Skeletal muscle satellite cell (primary cell): ENCODE measurements at regions not wholly inside any gene's neighbourhood (a gene's known extent, or its start where the extent isn't known, plus 50 kb on each side); places are given as distances from the start of the nearest gene placed in this dataset.
"Not testable (repeated sequence)": the region's sequence is repeated elsewhere in the genome, so short reads cannot be mapped to it uniquely, and the experiment has no call there.

Source experiments
- H3K27me3 ChIP-seq: 2 replicates; pipeline ENCODE4 v1.7.0; 2013; ENCODE audit warnings: low read length; ENCODE audit not compliant: control insufficient read depth, insufficient read depth
- H3K36me3 ChIP-seq: 2 replicates; pipeline ENCODE4 v1.7.0; 2013; ENCODE audit warnings: mild to moderate bottlenecking, control low read depth, low read length; ENCODE audit not compliant: insufficient read depth
- H3K4me1 ChIP-seq: 2 replicates; pipeline ENCODE4 v1.7.0; 2013; ENCODE audit warnings: low read length; ENCODE audit not compliant: control insufficient read depth, insufficient read depth
- H3K4me2 ChIP-seq: 2 replicates; pipeline ENCODE4 v1.7.0; 2013; ENCODE audit warnings: mild to moderate bottlenecking, low read length
- H3K4me3 ChIP-seq: 2 replicates; pipeline ENCODE4 v1.7.0; 2013; ENCODE audit warnings: low read length
- H3K9ac ChIP-seq: 2 replicates; pipeline ENCODE4 v1.7.0; 2013; ENCODE audit warnings: mild to moderate bottlenecking, low read depth, low read length, moderate library complexity
- H3K9me3 ChIP-seq: replicated peaks from 2 replicates; pipeline ENCODE4 v1.7.0; 2013; ENCODE audit warnings: mild to moderate bottlenecking, control low read depth, low read length

DNA sequence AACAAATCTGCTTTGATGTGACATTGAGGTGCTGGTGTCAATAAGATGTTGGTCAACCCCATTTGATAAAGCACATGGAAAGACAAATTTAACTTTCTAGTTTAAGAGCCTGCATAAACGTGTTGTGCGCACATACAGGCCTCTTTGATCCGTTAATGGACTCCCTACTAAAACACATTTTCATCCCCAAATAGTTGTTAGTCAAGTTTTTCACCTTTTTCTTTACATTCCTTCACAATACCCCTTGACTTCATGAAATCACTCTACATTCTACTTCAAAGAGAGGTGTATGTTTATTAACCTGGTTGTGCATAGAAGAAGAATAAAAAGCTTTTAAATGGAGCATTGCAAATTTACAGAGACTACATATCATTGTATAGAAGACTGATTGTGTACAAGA is 180.3 kb downstream of the HDGFL1 start:
- no peaks in the 10 kb centered on the region for H3K36me3 ChIP-seq
- no peaks in the 10 kb centered on the region for H3K4me1 ChIP-seq
- no peaks in the 10 kb centered on the region for H3K27me3 ChIP-seq
- no peak overlapping the region for H3K4me3 ChIP-seq
- H3K9me3 ChIP-seq = no peaks in the 10 kb centered on the region
- no peak overlapping the region for H3K4me2 ChIP-seq
- H3K9ac ChIP-seq = no peak overlapping the region

DNA sequence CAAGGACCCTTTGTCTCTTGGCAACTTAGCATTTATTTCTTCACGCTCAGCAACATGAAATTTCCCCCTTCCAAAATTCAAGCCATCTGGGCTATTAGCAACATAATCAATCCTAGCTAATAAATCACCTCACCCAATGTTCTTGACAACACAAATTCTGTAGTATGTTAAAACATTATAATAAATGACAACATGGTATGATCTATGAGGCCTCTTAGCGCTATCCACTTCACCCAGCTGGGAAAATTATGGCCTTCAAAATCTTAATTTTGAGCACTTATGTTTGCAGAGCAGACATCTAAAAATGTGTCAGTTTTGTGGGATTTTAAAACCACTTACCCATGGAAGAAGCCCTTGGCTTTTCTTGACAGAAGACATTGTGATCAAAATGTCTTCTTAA is 181.9 kb downstream of the HDGFL1 start:
- Histone ChIP-seq H3K4me3 (no peak overlapping the region), H3K9me3 (no peaks in the 10 kb centered on the region), H3K4me2 (no peak overlapping the region), H3K27me3 (no peaks in the 10 kb centered on the region), H3K4me1 (peaks cover 3% of the 10 kb centered on the region), H3K36me3 (no peaks in the 10 kb centered on the region), H3K9ac (no peak overlapping the region)

DNA sequence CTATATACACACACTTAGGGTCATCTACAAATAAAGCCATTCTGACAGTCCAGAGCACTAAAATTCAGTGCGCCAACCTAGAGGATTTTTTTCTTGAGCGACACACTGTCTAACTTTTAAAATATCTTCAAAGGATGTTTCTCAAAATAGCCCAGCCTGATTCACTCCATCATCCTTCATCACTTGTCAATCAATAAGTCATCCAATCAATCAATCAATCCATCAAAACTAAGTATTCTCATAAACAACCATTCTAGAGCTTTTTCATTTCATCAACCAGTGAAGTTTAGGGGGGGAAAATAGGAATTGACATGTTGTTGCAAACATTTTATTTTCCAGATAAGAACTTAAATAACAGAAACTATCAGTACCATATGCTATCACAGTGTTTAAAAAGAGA is 183.2 kb downstream of the HDGFL1 start:
- Histone ChIP-seq H3K9me3 (no peaks in the 10 kb centered on the region), H3K4me2 (no peak overlapping the region), H3K27me3 (no peaks in the 10 kb centered on the region), H3K9ac (no peak overlapping the region), H3K36me3 (no peaks in the 10 kb centered on the region), H3K4me1 (peaks cover 9% of the 10 kb centered on the region), H3K4me3 (no peak overlapping the region)

DNA sequence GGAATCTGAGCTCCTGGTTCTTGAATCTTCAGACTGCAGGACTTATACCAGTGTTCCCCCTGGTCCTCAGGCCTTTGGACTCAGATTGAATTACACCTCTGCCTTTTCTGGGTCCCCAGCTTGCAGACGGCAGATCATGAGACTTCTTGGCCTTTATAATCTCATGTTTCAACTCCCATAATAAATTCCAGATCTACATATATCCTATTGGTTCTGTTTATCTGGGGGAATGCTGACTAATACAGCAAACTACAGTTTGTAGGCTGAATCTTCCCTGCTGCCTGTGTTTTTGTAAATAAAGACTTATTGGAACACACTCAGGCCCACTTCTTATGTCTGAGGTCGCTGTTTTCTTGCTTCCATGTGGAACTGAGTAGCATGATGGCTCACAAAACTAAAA is 184.7 kb downstream of the HDGFL1 start:
- Histone ChIP-seq H3K36me3 (no peaks in the 10 kb centered on the region), H3K4me1 (peaks cover 9% of the 10 kb centered on the region), H3K9me3 (no peaks in the 10 kb centered on the region), H3K27me3 (no peaks in the 10 kb centered on the region), H3K9ac (no peak overlapping the region), H3K4me3 (no peak overlapping the region), H3K4me2 (no peak overlapping the region)

DNA sequence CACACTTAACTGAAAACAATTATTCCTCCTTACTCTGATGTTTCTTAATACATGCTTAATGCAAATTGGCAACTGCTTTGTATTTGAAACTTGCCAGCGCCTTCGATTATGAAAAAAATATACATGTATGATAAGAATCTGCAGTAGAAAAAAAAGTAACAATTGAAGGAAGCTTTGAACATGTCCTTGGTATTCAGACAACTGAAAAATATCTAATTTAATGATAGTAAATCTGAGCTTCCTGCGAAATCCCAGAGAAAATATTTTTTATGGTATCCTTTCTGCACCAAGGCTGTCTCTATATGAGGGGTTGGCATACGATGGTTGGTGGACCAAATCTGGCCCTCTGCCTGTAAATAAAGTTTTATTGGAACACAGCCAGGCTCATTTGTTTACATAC is 186.2 kb downstream of the HDGFL1 start:
- Histone ChIP-seq H3K9ac (no peak overlapping the region), H3K27me3 (no peaks in the 10 kb centered on the region), H3K4me3 (no peak overlapping the region), H3K4me1 (peaks cover 9% of the 10 kb centered on the region), H3K36me3 (no peaks in the 10 kb centered on the region), H3K4me2 (no peak overlapping the region), H3K9me3 (no peaks in the 10 kb centered on the region)

DNA sequence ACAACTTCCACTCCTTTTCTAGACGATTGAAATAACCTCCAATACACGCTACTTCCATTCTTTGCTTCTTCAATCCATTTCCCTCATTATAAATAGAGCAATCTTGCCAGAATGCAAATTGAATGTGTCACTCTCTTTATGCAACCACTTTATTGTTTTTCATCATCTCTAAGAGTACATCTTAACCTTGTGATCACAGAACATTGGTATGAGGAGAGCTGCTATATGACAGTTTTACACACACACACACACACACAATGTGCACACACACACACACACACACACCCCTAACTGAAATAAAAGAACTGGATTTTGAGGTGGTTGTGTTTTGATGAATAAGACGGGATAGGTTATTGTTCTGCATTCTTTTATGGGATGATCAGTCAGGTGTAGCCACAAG is 187.0 kb downstream of the HDGFL1 start:
- Histone ChIP-seq H3K27me3 (no peaks in the 10 kb centered on the region), H3K4me3 (no peak overlapping the region), H3K4me1 (peaks cover 9% of the 10 kb centered on the region), H3K9ac (no peak overlapping the region), H3K4me2 (no peak overlapping the region), H3K9me3 (no peaks in the 10 kb centered on the region), H3K36me3 (no peaks in the 10 kb centered on the region)

DNA sequence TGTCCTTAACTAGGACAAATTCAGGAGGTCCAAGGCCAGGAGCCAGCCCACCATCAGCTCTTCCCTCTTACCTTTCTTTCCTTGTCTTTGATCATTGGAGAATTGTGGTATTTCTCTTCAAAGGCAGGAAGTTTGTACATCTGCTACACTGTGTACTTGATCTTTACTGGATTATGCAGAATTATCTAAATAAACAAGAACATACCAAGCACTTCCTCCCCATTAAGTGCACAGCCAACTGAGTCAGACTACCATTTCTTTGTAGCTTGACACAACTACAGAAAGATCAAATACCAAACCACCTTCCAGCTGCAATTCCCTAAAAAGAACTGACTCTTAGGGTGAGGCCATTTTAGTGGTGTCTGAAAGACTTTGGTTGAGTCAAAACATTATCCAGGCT is 195.1 kb downstream of the HDGFL1 start:
- H3K4me1 ChIP-seq = peaks cover 13% of the 10 kb centered on the region
- no peaks in the 10 kb centered on the region for H3K9me3 ChIP-seq
- no peaks in the 10 kb centered on the region for H3K36me3 ChIP-seq
- no peaks in the 10 kb centered on the region for H3K27me3 ChIP-seq
- no peak overlapping the region for H3K9ac ChIP-seq
- peak overlapping the region; percentile 28 for H3K4me2 ChIP-seq
- H3K4me3 ChIP-seq = no peak overlapping the region

DNA sequence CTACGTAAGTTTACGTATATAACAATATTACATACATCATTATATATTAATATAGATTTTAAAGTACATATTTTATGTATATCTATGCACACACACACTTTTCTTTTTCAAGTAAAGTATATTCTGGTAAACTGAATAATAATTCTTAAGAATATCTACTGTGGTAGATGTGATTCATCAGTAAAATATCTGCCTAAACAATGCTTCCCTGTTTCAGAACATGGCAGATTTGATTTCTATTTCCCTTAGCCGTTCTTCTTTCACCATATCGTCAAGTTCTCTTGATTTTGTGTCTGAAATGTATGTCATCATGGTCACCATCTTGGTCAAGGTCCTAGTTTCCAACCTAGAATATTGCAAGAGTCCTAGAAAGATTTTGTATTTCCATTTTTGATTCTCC is 195.6 kb downstream of the HDGFL1 start:
- H3K9me3 ChIP-seq = no peaks in the 10 kb centered on the region
- no peaks in the 10 kb centered on the region for H3K27me3 ChIP-seq
- no peaks in the 10 kb centered on the region for H3K36me3 ChIP-seq
- H3K9ac ChIP-seq = no peak overlapping the region
- no peak overlapping the region for H3K4me2 ChIP-seq
- peaks cover 13% of the 10 kb centered on the region for H3K4me1 ChIP-seq
- no peak overlapping the region for H3K4me3 ChIP-seq

DNA sequence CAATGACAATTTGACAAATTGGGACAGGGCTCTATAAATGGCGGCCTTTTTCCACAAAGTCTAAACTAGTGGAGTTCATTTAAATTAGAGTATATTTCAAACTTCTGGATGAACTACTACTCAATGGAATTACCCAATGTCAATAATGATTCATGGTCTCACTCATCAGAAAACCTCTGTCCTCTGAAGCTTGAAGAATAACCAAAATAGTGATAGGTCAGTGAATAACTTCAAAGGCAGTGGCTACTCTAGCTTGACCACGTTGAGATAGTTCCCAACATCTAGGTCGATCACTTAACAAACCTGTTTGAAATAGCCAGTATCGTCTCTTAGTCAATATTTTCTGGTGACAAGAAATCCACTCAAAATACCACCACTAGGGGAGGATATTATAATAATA is 197.6 kb downstream of the HDGFL1 start:
- Histone ChIP-seq H3K4me3 (no peak overlapping the region), H3K9ac (no peak overlapping the region), H3K4me1 (peaks cover 13% of the 10 kb centered on the region), H3K27me3 (no peaks in the 10 kb centered on the region), H3K4me2 (no peak overlapping the region), H3K36me3 (no peaks in the 10 kb centered on the region), H3K9me3 (no peaks in the 10 kb centered on the region)

DNA sequence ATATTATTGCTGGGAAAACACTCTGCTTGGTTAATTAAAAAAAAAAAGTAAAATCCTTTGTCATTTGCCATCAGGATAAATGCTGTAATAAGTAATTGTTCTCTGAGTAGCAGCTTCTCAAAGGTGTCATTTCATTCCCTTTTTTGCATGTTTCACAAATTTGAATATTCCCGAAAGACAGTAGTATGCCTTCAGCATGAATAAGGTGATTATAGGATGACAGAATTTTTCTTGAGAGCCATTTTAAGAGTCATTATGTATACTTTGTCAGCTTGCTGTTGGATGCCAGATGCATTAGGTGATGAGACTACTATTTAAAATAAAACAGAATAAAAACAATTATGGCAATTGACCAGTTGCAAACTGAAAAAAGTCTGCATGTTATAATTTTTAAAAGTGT is 200.7 kb downstream of the HDGFL1 start:
- Histone ChIP-seq H3K4me3 (no peak overlapping the region), H3K9me3 (no peaks in the 10 kb centered on the region), H3K36me3 (no peaks in the 10 kb centered on the region)

DNA sequence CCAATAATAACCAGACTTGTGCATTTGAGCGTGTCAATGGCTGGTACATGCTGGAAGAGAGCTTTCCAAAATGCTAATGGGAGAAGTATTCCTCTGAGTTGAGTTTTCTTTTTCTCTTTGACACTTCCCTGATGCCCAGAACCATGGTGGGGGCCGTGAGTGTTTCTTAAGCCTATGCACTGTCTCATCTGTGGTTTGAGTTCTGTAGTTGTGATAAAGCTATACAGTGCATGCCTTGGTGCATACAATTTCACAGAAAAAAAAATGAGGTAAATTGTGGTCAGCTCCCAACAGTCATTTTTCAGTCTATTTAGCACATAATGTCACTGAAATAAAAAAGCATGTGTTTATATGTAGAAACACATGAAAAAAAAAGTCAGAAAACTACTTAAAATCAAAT is 204.8 kb downstream of the HDGFL1 start:
- no peak overlapping the region for H3K9ac ChIP-seq

More for the DNA sequence above, 200.7 kb downstream of the HDGFL1 start:
- no peaks in the 10 kb centered on the region for H3K27me3 ChIP-seq
- H3K9ac ChIP-seq = no peak overlapping the region
- H3K4me1 ChIP-seq = peaks cover 4% of the 10 kb centered on the region
- no peak overlapping the region for H3K4me2 ChIP-seq

DNA sequence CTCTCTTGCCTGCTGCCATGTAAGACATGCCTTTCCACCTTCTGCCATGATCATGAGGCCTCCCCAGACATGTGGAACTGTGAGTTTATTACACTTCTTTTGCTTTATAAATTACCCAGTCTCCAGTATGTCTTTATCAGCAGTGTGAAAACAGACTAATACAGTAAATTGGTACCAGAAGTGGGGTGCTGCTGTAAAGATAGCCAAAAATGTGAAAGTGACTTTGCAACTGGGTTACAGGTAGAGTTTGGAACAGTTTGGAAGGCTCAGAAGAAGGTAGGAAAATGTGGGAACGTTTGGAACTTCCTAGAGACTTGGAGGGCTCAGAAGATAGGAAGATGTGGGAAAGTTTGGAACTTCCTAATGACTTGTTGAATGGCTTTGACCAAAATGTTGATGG is 209.1 kb downstream of the HDGFL1 start:
- H3K36me3 ChIP-seq, H3K27me3 ChIP-seq, H3K4me3 ChIP-seq, H3K9ac ChIP-seq, H3K4me2 ChIP-seq, H3K4me1 ChIP-seq, H3K9me3 ChIP-seq: not testable (repeated sequence)

More for the DNA sequence above, 204.8 kb downstream of the HDGFL1 start:
- Histone ChIP-seq H3K4me3 (no peak overlapping the region), H3K27me3 (no peaks in the 10 kb centered on the region), H3K4me1 (no peaks in the 10 kb centered on the region), H3K36me3 (no peaks in the 10 kb centered on the region), H3K9me3 (no peaks in the 10 kb centered on the region), H3K4me2 (no peak overlapping the region)
